Stimulated activated CD4-positive, alpha-beta T cell treated with anti-CD3 and anti-CD28 coated beads, Interleukin-4, amount 100 ng/mL, for 24 hours (primary cell): ENCODE measurements at regions not wholly inside any gene's neighbourhood (a gene's known extent, or its start where the extent isn't known, plus 50 kb on each side); places are given as distances from the start of the nearest gene placed in this dataset.

ENCODE experiments used
- DNase-seq: peaks from one replicate; pipeline ENCODE4 v3.0.0-alpha.2; 2020

GRCh38 chr6:181049-181654 lies 111.1 kb upstream of the DUSP22 start:
- no peak for DNase-seq

- no peak for DNase-seq
Measured at GRCh38 chr6:183668-184067, 108.6 kb upstream of the DUSP22 start.

GRCh38 chr6:184161-184700 lies 108.1 kb upstream of the DUSP22 start:
- no peak for DNase-seq

- DNase-seq = no peak
Measured at GRCh38 chr6:186340-186965, 105.8 kb upstream of the DUSP22 start.

- no peak for DNase-seq
Measured at GRCh38 chr6:187210-187861, 105.0 kb upstream of the DUSP22 start.

GRCh38 chr6:188821-189655 lies 103.2 kb upstream of the DUSP22 start:
- peak; percentile 82 for DNase-seq

GRCh38 chr6:189676-190075 lies 102.6 kb upstream of the DUSP22 start:
- DNase-seq = no peak

GRCh38 chr6:190596-191395 lies 101.5 kb upstream of the DUSP22 start:
- DNase-seq = no peak

GRCh38 chr6:191487-192312 lies 100.6 kb upstream of the DUSP22 start:
- no peak for DNase-seq

- no peak for DNase-seq
Measured at GRCh38 chr6:192313-192664, 100.0 kb upstream of the DUSP22 start.

GRCh38 chr6:193180-193579 lies 99.1 kb upstream of the DUSP22 start:
- DNase-seq = no peak

GRCh38 chr6:193773-194310 lies 98.4 kb upstream of the DUSP22 start:
- peak; percentile 62 for DNase-seq

- peak; percentile 76 for DNase-seq
Measured at GRCh38 chr6:195861-196360, 96.4 kb upstream of the DUSP22 start.

GRCh38 chr6:196543-196942 lies 95.7 kb upstream of the DUSP22 start:
- DNase-seq = no peak

- DNase-seq = no peak
Measured at GRCh38 chr6:203661-204060, 88.6 kb upstream of the DUSP22 start.

GRCh38 chr6:206264-206663 lies 86.0 kb upstream of the DUSP22 start:
- no peak for DNase-seq

- no peak for DNase-seq
Measured at GRCh38 chr6:208364-208763, 83.9 kb upstream of the DUSP22 start.

GRCh38 chr6:208938-209337 lies 83.3 kb upstream of the DUSP22 start:
- no peak for DNase-seq

GRCh38 chr6:209432-210103 lies 82.7 kb upstream of the DUSP22 start:
- peak; percentile 77 for DNase-seq

GRCh38 chr6:210104-210456 lies 82.2 kb upstream of the DUSP22 start:
- no peak for DNase-seq
